Dendritic cell treated with granulocyte-macrophage colony-stimulating factor and Interleukin-4, amounts not matched to agents 40 ng/mL and 50 ng/mL, for 4 days (primary cell): ENCODE measurements at regions not wholly inside any gene's neighbourhood (a gene's known extent, or its start where the extent isn't known, plus 50 kb on each side); places are given as distances from the start of the nearest gene placed in this dataset.

ENCODE experiments used
- H3K27ac Mint-ChIP-seq: one replicate; pipeline ENCODE4 v1.8.0; 2022; ENCODE audit warnings: mild to moderate bottlenecking, mixed read lengths
- H3K27me3 Mint-ChIP-seq: one replicate; pipeline ENCODE4 v1.8.0; 2022; ENCODE audit warnings: mild to moderate bottlenecking, mixed read lengths
- H3K36me3 Mint-ChIP-seq: one replicate; pipeline ENCODE4 v1.8.0; 2022; ENCODE audit warnings: low read depth, mixed read lengths
- H3K4me1 Mint-ChIP-seq: one replicate; pipeline ENCODE4 v1.8.0; 2022; ENCODE audit warnings: low read depth, mixed read lengths
- H3K4me3 Mint-ChIP-seq: one replicate; pipeline ENCODE4 v1.8.0; 2022; ENCODE audit warnings: mild to moderate bottlenecking, moderate library complexity, mixed read lengths
- H3K9me3 Mint-ChIP-seq: one replicate; pipeline ENCODE4 v1.8.0; 2022; ENCODE audit warnings: mixed read lengths
- intact Hi-C: fragments of 100-400 bp; cut with micrococcal nuclease; formaldehyde crosslinking; loops from one replicate; pipeline ENCODE4 v1.15.0; 2022

- intact Hi-C loops, result no loop called here
- Mint-ChIP-seq H3K4me1 (no peaks in the 10 kb centered on the region), H3K36me3 (no peaks in the 10 kb centered on the region), H3K4me3 (no peak overlapping the region), H3K9me3 (no peaks in the 10 kb centered on the region), H3K27ac (no peak overlapping the region), H3K27me3 (peaks cover 26% of the 10 kb centered on the region)
These were observed 91.2 kb upstream of the ELOVL6 start for GRCh38 chr4:110289601-110290100.

GRCh38 chr4:110287130-110287529 lies 88.7 kb upstream of the ELOVL6 start:
- no peak overlapping the region for H3K4me3 Mint-ChIP-seq
- no peaks in the 10 kb centered on the region for H3K9me3 Mint-ChIP-seq

DNA sequence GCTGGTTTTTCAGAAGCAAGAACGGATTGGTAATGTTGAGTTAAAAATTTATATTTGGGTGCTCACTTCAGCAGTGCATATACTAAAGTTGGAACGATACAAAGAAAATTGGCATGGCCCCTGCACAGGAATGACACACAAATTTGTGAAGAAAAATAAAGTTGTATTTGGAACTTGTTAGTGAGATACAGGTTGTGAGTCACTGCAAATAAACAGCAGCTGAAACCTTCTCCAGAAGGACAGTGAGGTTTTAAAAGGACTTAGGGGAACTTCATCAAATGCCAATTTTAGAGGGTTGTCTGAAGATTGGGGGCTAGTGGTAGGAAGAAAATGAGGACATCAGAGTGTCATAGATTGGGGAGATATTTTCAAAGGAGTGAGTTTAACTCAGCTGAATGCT lies 79.7 kb upstream of the ELOVL6 start:
- Mint-ChIP-seq H3K4me1 (no peaks in the 10 kb centered on the region), H3K9me3 (no peaks in the 10 kb centered on the region), H3K4me3 (no peak overlapping the region), H3K27ac (no peak overlapping the region), H3K27me3 (peaks cover 1% of the 10 kb centered on the region), H3K36me3 (no peaks in the 10 kb centered on the region)
- intact Hi-C loops, result no loop called here

More at GRCh38 chr4:110287130-110287529, 88.7 kb upstream of the ELOVL6 start:
- intact Hi-C loops, result no loop called here
- Mint-ChIP-seq H3K36me3 (no peaks in the 10 kb centered on the region), H3K27me3 (peaks cover 18% of the 10 kb centered on the region), H3K27ac (no peak overlapping the region), H3K4me1 (no peaks in the 10 kb centered on the region)

GRCh38 chr4:110275871-110276270 lies 77.5 kb upstream of the ELOVL6 start:
- no peaks in the 10 kb centered on the region for H3K9me3 Mint-ChIP-seq
- no peaks in the 10 kb centered on the region for H3K4me1 Mint-ChIP-seq
- H3K27ac Mint-ChIP-seq, result no peak overlapping the region
- H3K27me3 Mint-ChIP-seq, result peaks cover 1% of the 10 kb centered on the region
- H3K36me3 Mint-ChIP-seq, result no peaks in the 10 kb centered on the region
- H3K4me3 Mint-ChIP-seq, result no peak overlapping the region
- intact Hi-C loops, result no loop called here

GRCh38 chr4:110271986-110272385 lies 73.6 kb upstream of the ELOVL6 start:
- no peaks in the 10 kb centered on the region for H3K9me3 Mint-ChIP-seq

DNA sequence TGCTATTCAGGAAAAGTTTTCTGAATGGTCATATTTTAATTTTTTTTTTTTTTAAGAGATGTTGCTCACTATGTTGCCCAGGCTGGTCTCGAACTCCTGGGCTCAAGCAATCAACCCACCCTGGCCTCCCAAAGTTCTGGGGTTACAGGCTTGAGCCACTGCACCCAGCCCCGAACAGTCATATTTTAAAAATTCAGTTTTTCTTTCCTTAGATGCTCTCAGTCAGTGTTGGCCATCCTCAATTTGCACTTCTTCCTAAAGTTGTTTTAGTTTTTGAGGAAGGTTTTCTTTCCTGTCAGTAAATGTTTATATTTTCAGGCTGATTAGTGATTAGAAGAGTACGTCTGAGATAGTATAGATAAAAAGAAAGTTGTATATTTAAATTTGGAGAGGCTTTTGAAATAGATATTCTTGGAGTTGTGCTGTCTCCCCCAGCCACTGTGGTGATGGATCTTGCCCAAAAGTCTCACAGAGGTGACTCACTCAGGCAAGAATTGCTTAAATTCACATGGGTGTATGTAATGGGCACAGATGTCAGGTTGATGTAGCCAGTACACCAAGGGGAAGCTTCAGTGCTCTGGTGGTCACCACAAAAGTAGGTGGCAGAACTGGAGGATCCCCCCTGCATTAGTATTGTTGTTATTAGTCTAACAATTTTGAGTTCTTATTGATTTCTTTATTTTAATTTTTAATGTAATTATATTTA lies 72.2 kb upstream of the ELOVL6 start:
- H3K27ac Mint-ChIP-seq, result no peak overlapping the region
- no peak overlapping the region for H3K4me3 Mint-ChIP-seq
- no peaks in the 10 kb centered on the region for H3K27me3 Mint-ChIP-seq
- intact Hi-C loops, result no loop called here
- H3K4me1 Mint-ChIP-seq, result no peaks in the 10 kb centered on the region
- no peaks in the 10 kb centered on the region for H3K9me3 Mint-ChIP-seq
- no peaks in the 10 kb centered on the region for H3K36me3 Mint-ChIP-seq

More at GRCh38 chr4:110271986-110272385, 73.6 kb upstream of the ELOVL6 start:
- intact Hi-C loops, result no loop called here
- no peak overlapping the region for H3K27ac Mint-ChIP-seq
- no peaks in the 10 kb centered on the region for H3K36me3 Mint-ChIP-seq
- no peak overlapping the region for H3K4me3 Mint-ChIP-seq
- H3K27me3 Mint-ChIP-seq, result no peaks in the 10 kb centered on the region
- H3K4me1 Mint-ChIP-seq, result no peaks in the 10 kb centered on the region

- Mint-ChIP-seq H3K4me3 (no peak overlapping the region), H3K27ac (no peak overlapping the region), H3K4me1 (no peaks in the 10 kb centered on the region)
These were observed 70.4 kb upstream of the ELOVL6 start for GRCh38 chr4:110268790-110269189.

GRCh38 chr4:110268352-110268751 lies 69.9 kb upstream of the ELOVL6 start:
- Mint-ChIP-seq H3K36me3 (no peaks in the 10 kb centered on the region), H3K27me3 (no peaks in the 10 kb centered on the region), H3K27ac (no peak overlapping the region), H3K4me1 (no peaks in the 10 kb centered on the region), H3K4me3 (no peak overlapping the region), H3K9me3 (no peaks in the 10 kb centered on the region)
- intact Hi-C loops, result no loop called here

More at GRCh38 chr4:110268790-110269189, 70.4 kb upstream of the ELOVL6 start:
- no peaks in the 10 kb centered on the region for H3K36me3 Mint-ChIP-seq
- intact Hi-C loops, result no loop called here
- H3K9me3 Mint-ChIP-seq, result no peaks in the 10 kb centered on the region
- no peaks in the 10 kb centered on the region for H3K27me3 Mint-ChIP-seq

GRCh38 chr4:110266136-110266535 lies 67.7 kb upstream of the ELOVL6 start:
- no peak overlapping the region for H3K27ac Mint-ChIP-seq
- H3K9me3 Mint-ChIP-seq, result no peaks in the 10 kb centered on the region
- intact Hi-C loops, result no loop called here
- no peak overlapping the region for H3K4me3 Mint-ChIP-seq
- no peaks in the 10 kb centered on the region for H3K27me3 Mint-ChIP-seq
- H3K4me1 Mint-ChIP-seq, result no peaks in the 10 kb centered on the region
- no peaks in the 10 kb centered on the region for H3K36me3 Mint-ChIP-seq

DNA sequence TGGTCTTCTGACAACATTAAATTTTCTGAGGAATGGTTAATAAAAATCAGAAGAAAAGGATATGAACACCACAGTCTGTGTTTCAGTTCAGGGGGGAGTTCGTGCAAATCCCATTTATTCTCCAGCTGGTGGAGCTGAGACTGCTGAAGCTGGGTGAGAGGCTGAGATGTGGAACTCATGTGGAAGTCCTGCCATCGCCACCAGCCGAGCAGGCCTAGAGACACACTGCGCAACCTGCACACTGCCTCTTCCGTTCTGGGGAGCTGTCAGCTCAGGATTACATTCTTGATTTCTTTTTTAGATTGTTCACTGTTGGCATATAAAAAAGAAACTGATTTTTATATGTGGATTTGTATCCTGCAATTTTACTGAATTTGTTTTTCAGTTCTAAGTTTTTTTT lies 66.6 kb upstream of the ELOVL6 start:
- H3K27ac Mint-ChIP-seq, result no peak overlapping the region
- H3K9me3 Mint-ChIP-seq, result no peaks in the 10 kb centered on the region
- no peaks in the 10 kb centered on the region for H3K27me3 Mint-ChIP-seq
- no peaks in the 10 kb centered on the region for H3K4me1 Mint-ChIP-seq
- no peaks in the 10 kb centered on the region for H3K36me3 Mint-ChIP-seq
- intact Hi-C loops, result no loop called here
- no peak overlapping the region for H3K4me3 Mint-ChIP-seq

DNA sequence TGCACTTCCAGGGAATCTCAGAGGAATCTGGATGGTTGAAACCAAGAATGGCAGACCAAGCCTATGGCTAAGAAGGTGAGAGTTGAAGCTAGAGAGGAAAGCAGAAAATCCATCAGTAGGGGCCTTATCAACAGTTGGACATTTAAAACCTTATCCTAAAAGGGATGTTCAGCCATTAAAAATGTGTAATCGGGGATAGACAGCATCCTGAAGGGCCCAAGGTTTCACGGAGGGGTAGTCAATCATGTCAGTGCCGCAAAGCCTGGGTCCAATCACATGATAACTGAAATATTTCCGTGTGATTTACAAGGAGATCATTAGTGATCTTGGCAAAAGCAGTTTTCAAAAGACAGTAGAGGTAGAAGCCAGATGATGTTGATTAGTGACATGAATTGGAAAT lies 61.9 kb upstream of the ELOVL6 start:
- Mint-ChIP-seq H3K36me3 (no peaks in the 10 kb centered on the region), H3K4me3 (no peak overlapping the region), H3K4me1 (no peaks in the 10 kb centered on the region), H3K27me3 (no peaks in the 10 kb centered on the region), H3K27ac (no peak overlapping the region), H3K9me3 (no peaks in the 10 kb centered on the region)
- intact Hi-C loops, result no loop called here

- H3K36me3 Mint-ChIP-seq, result no peaks in the 10 kb centered on the region
- no peak overlapping the region for H3K4me3 Mint-ChIP-seq
- H3K27me3 Mint-ChIP-seq, result peaks cover 7% of the 10 kb centered on the region
- H3K9me3 Mint-ChIP-seq, result no peaks in the 10 kb centered on the region
- intact Hi-C loops, result no loop called here
- no peaks in the 10 kb centered on the region for H3K4me1 Mint-ChIP-seq
- no peak overlapping the region for H3K27ac Mint-ChIP-seq
These were observed 51.6 kb upstream of the ELOVL6 start for GRCh38 chr4:110250023-110250387.

GRCh38 chr4:110248831-110249253 lies 50.4 kb upstream of the ELOVL6 start:
- Mint-ChIP-seq H3K36me3 (no peaks in the 10 kb centered on the region), H3K9me3 (no peaks in the 10 kb centered on the region), H3K27ac (no peak overlapping the region), H3K27me3 (peaks cover 12% of the 10 kb centered on the region), H3K4me1 (no peaks in the 10 kb centered on the region), H3K4me3 (no peak overlapping the region)
- intact Hi-C loops, result no loop called here
